Trophoblast cell (in vitro differentiated cells and primary cell): ENCODE measurements at regions not wholly inside any gene's neighbourhood (a gene's known extent, or its start where the extent isn't known, plus 50 kb on each side); places are given as distances from the start of the nearest gene placed in this dataset.

ENCODE experiments used
- DNase-seq, 2 donors: peaks; one replicate each; pipeline ENCODE4 v3.0.0-alpha.2; 2016
- H2AFZ ChIP-seq: 2 replicates; pipeline ENCODE4 v1.6.1; 2013; ENCODE audit warnings: low read length, moderate library complexity, mild to moderate bottlenecking; ENCODE audit not compliant: insufficient read depth, poor library complexity
- H2AK5ac ChIP-seq: 2 replicates; pipeline ENCODE4 v1.6.1; 2013; ENCODE audit warnings: mild to moderate bottlenecking, low read length
- H2BK120ac ChIP-seq: 2 replicates; pipeline ENCODE4 v1.6.1; 2013; ENCODE audit warnings: low read length, mild to moderate bottlenecking, moderate library complexity; ENCODE audit not compliant: insufficient read depth, poor library complexity
- H2BK12ac ChIP-seq: 2 replicates; pipeline ENCODE4 v1.6.1; 2013; ENCODE audit warnings: mild to moderate bottlenecking, low read length, moderate library complexity
- H2BK5ac ChIP-seq: 2 replicates; pipeline ENCODE4 v1.6.1; 2013; ENCODE audit warnings: low read length, low read depth, moderate library complexity, mild to moderate bottlenecking; ENCODE audit not compliant: poor library complexity
- H3K14ac ChIP-seq: 2 replicates; pipeline ENCODE4 v1.6.1; 2013; ENCODE audit warnings: mild to moderate bottlenecking, low read length
- H3K18ac ChIP-seq: 2 replicates; pipeline ENCODE4 v1.6.1; 2013; ENCODE audit warnings: mild to moderate bottlenecking, low read length
- H3K23ac ChIP-seq: 2 replicates; pipeline ENCODE4 v1.6.1; 2013; ENCODE audit warnings: low read length
- H3K27ac ChIP-seq: 2 replicates; pipeline ENCODE4 v1.5.1; 2013; ENCODE audit warnings: low read depth, mild to moderate bottlenecking, inconsistent platforms, low read length, moderate library complexity
- H3K27me3 ChIP-seq: 2 replicates; pipeline ENCODE4 v1.6.1; 2013; ENCODE audit warnings: inconsistent platforms, mild to moderate bottlenecking, low read length, moderate library complexity; ENCODE audit not compliant: insufficient read depth
- H3K36me3 ChIP-seq, 2 experiments: 1 replicate in 1 of 2; 2 replicates in 1 of 2; pipeline ENCODE4 v1.6.1; 2013; ENCODE audit warnings: low read length in 2 of 2, mild to moderate bottlenecking in 2 of 2, moderate library complexity in 1 of 2; ENCODE audit not compliant: insufficient read depth in 2 of 2, control insufficient read depth in 1 of 2
- H3K4ac ChIP-seq: 2 replicates; pipeline ENCODE4 v1.6.1; 2013; ENCODE audit warnings: low read depth, mild to moderate bottlenecking, low read length, moderate library complexity
- H3K4me1 ChIP-seq, 2 experiments: 1 replicate in 1 of 2; 2 replicates in 1 of 2; pipeline ENCODE4 v1.6.1; 2013; ENCODE audit warnings: low read length in 2 of 2, mild to moderate bottlenecking in 2 of 2, moderate library complexity in 1 of 2; ENCODE audit not compliant: insufficient read depth in 2 of 2, control insufficient read depth in 1 of 2
- H3K4me2 ChIP-seq: 2 replicates; pipeline ENCODE4 v1.6.1; 2013; ENCODE audit warnings: inconsistent platforms, mild to moderate bottlenecking, low read length, moderate library complexity
- H3K4me3 ChIP-seq: 2 replicates; pipeline ENCODE4 v1.5.1; 2013; ENCODE audit warnings: mild to moderate bottlenecking, low read depth, low read length, inconsistent platforms
- H3K79me1 ChIP-seq: one replicate; pipeline ENCODE4 v1.6.1; 2013; ENCODE audit warnings: low read length
- H3K79me2 ChIP-seq: 2 replicates; pipeline ENCODE4 v1.6.1; 2013; ENCODE audit warnings: low read length, mild to moderate bottlenecking; ENCODE audit not compliant: control insufficient read depth, insufficient read depth, poor library complexity
- H3K9ac ChIP-seq: 2 replicates; pipeline ENCODE4 v1.6.1; 2013; ENCODE audit warnings: mild to moderate bottlenecking, low read length
- H3K9me3 ChIP-seq: 2 replicates; pipeline ENCODE4 v1.6.1; 2013; ENCODE audit warnings: low read depth, mild to moderate bottlenecking, control low read depth, inconsistent platforms, low read length; ENCODE audit not compliant: insufficient read depth
- H4K12ac ChIP-seq: 2 replicates; pipeline ENCODE4 v1.6.1; 2013; ENCODE audit warnings: low read depth, mild to moderate bottlenecking, low read length, moderate library complexity
- H4K8ac ChIP-seq: 2 replicates; pipeline ENCODE4 v1.6.1; 2013; ENCODE audit warnings: low read depth, mild to moderate bottlenecking, low read length, moderate library complexity
- H4K91ac ChIP-seq: one replicate; pipeline ENCODE4 v1.6.1; 2013; ENCODE audit warnings: low read depth, mild to moderate bottlenecking, low read length, moderate library complexity
- WGBS: extraction: QIAGEN DNeasy Blood & Tissue Kit; methylation state at CpG from one replicate; pipeline ENCODE4 v1.1.7; 2013; ENCODE audit warnings: missing lambda C conversion rate; ENCODE audit not compliant: insufficient read length, insufficient coverage; ENCODE audit errors: extremely low coverage; 5-methylcytosine and 5-hydroxymethylcytosine counted together

DNA sequence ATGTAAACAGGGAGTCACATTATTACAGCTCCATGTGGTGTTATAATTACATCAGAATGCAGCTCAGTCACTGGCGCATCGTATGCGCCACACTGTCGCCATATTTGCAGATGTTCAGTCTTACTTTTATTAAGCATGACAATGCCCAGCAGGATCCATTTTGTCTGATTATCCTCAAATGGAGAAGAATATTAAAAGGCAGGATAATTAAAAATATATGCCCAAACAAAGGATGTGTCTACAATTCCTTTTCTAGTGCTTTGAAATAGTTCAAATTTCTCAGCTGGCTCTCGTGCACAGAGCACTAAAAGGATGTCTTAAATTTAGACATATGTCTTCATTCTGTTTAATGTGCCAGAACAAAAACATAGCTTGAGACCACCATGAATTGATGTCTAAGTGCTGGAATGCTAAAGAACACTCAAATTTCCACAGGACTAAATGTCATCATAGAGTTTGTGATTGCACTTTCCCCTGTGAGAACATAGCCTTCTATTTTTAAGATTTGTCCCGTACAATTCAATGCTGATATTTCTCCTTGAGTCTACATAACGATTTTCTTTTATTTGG is 168.0 kb downstream of the DKK1 start:
- no peaks in the 10 kb centered on the region for H3K79me2 ChIP-seq
- no peak overlapping the region for H2BK5ac ChIP-seq
- no peak overlapping the region for H2BK120ac ChIP-seq
- no peaks in the 10 kb centered on the region for H3K79me1 ChIP-seq
- no peak overlapping the region for H3K4ac ChIP-seq
- H2AK5ac ChIP-seq, result no peak overlapping the region
- no peak overlapping the region for H3K9ac ChIP-seq
- H3K27me3 ChIP-seq, result no peaks in the 10 kb centered on the region
- no CpG with 5 or more reads among the region's 7 CpGs for WGBS
- no peak overlapping the region for H3K4me3 ChIP-seq
- DNase-seq, result no peak
- no peak overlapping the region for H3K18ac ChIP-seq
- no peak overlapping the region for H3K23ac ChIP-seq
- H2BK12ac ChIP-seq, result no peak overlapping the region
- H4K8ac ChIP-seq, result no peak overlapping the region
- no peaks in the 10 kb centered on the region for H3K36me3 ChIP-seq
- no peak overlapping the region for H4K91ac ChIP-seq
- no peak overlapping the region for H3K27ac ChIP-seq
- H3K4me2 ChIP-seq, result no peak overlapping the region
- no peak overlapping the region for H4K12ac ChIP-seq
- no peaks in the 10 kb centered on the region for H3K4me1 ChIP-seq
- no peak overlapping the region for H2AFZ ChIP-seq
- H3K9me3 ChIP-seq, result no peaks in the 10 kb centered on the region
- no peak overlapping the region for H3K14ac ChIP-seq

DNA sequence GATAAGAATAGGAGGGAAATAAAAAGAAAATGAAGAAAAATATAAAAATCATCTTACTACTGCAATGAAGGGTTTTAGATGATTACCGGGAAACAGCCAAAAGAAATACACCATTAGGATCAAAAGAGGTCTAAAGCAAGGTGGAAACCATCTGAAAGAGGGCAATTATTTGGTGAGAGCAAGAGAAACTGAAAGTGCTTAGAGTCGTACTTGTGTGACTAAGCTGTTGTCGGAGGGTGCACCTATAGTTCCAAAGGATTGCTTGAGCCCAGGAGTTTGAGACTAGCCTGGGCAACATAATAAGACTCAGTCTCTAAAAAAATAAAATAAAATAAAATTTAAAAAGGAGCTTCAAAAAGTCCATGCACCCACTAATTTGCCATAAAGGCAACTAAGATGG is 169.5 kb downstream of the DKK1 start:
- Histone ChIP-seq H2BK5ac (no peak overlapping the region), H3K23ac (no peak overlapping the region), H3K18ac (no peak overlapping the region), H4K91ac (no peak overlapping the region), H2AFZ (no peak overlapping the region), H3K4me3 (no peak overlapping the region), H2BK120ac (no peak overlapping the region), H3K9me3 (no peaks in the 10 kb centered on the region), H3K4me2 (no peak overlapping the region), H3K79me1 (no peaks in the 10 kb centered on the region), H3K9ac (no peak overlapping the region), H3K36me3 (no peaks in the 10 kb centered on the region), H3K27ac (no peak overlapping the region), H2AK5ac (no peak overlapping the region), H2BK12ac (no peak overlapping the region), H3K14ac (no peak overlapping the region), H3K4me1 (no peaks in the 10 kb centered on the region), H4K12ac (no peak overlapping the region), H4K8ac (no peak overlapping the region), H3K27me3 (no peaks in the 10 kb centered on the region), H3K4ac (no peak overlapping the region), H3K79me2 (no peaks in the 10 kb centered on the region)
- DNase-seq, result no peak
- WGBS, result no CpG with 5 or more reads among the region's 3 CpGs

DNA sequence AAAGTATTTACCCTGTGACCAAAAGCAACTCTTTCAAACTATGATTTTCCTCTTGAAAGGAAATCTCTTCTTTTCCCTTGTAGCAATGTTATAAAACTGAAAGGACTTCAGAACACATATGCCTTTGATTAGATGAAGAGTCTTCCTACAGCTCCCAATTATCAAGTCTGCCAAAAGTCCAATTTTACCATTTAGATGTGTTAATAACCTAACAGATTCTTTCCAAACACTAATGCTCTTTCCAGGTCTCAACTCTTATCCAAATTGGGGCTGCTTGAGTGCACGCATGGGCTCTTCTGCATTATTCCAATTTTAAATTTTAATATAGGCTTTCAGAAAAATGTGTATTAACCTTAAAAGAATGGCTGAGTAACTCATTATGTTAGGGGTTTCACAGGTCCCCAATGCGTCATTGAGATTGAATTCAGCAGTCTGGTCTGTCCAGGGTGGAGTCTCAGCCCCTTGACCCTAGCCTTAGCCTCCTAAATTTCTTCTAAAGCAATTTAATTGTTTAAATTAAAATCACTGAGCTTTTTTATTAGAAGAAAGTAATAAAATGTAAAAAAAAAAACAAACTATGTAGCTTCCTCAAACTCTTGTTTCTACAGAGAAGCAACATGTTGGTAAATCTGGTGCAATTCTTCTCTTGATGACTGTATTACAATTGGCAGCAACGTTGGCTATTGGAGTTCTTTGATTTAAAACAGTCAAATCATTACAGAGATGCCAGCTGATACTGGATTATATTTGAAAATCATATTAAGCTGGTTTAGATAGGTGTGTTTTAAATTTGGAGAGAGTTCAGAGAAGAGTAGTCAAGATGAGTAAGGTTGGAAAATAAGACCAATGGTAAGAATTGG is 170.4 kb downstream of the DKK1 start:
- no peak overlapping the region for H4K8ac ChIP-seq
- H3K27ac ChIP-seq, result no peak overlapping the region
- no peak overlapping the region for H3K4me3 ChIP-seq
- no peaks in the 10 kb centered on the region for H3K27me3 ChIP-seq
- H3K14ac ChIP-seq, result no peak overlapping the region
- H3K9me3 ChIP-seq, result no peaks in the 10 kb centered on the region
- H3K4me1 ChIP-seq, result no peaks in the 10 kb centered on the region
- no peaks in the 10 kb centered on the region for H3K36me3 ChIP-seq
- no peak overlapping the region for H4K91ac ChIP-seq
- no peak overlapping the region for H3K4ac ChIP-seq
- H2BK12ac ChIP-seq, result no peak overlapping the region
- no peak overlapping the region for H3K4me2 ChIP-seq
- H2BK5ac ChIP-seq, result no peak overlapping the region
- H3K79me2 ChIP-seq, result no peaks in the 10 kb centered on the region
- no CpG with 5 or more reads among the region's 3 CpGs for WGBS
- no peak overlapping the region for H2AFZ ChIP-seq
- H3K9ac ChIP-seq, result no peak overlapping the region
- H3K79me1 ChIP-seq, result no peaks in the 10 kb centered on the region
- no peak overlapping the region for H3K23ac ChIP-seq
- H2BK120ac ChIP-seq, result no peak overlapping the region
- no peak for DNase-seq
- no peak overlapping the region for H4K12ac ChIP-seq
- H3K18ac ChIP-seq, result no peak overlapping the region
- no peak overlapping the region for H2AK5ac ChIP-seq

DNA sequence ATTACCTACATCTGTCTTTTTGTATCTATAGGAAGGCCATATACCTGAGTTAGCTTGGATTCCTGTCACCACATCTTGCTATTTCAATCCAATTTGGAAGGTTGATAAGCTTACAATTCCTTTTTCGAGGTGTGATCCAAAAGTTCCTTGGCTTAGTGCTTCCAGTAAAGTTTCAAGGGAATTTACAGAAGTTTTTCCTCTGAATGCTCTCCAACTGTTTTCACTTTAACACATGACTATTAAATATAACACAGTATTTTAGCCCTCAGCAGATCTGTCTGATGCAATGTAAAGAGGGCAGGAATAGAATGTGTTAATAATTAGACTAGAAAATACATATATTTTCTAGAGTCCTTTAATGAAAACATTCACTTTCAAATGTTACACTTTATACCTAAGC is 171.4 kb downstream of the DKK1 start:
- Histone ChIP-seq H2BK120ac (no peak overlapping the region), H3K18ac (no peak overlapping the region), H3K4me3 (no peak overlapping the region), H4K91ac (no peak overlapping the region), H2AFZ (no peak overlapping the region), H3K9ac (no peak overlapping the region), H2BK12ac (no peak overlapping the region), H3K9me3 (no peaks in the 10 kb centered on the region), H4K8ac (no peak overlapping the region), H2BK5ac (no peak overlapping the region), H3K36me3 (no peaks in the 10 kb centered on the region), H3K14ac (no peak overlapping the region), H4K12ac (no peak overlapping the region), H3K27me3 (no peaks in the 10 kb centered on the region), H3K23ac (no peak overlapping the region), H3K4me2 (no peak overlapping the region), H3K4ac (no peak overlapping the region), H3K79me2 (no peaks in the 10 kb centered on the region), H3K79me1 (no peaks in the 10 kb centered on the region), H3K27ac (no peak overlapping the region), H2AK5ac (no peak overlapping the region), H3K4me1 (no peaks in the 10 kb centered on the region)
- DNase-seq, result no peak
- WGBS, result no CpG with 5 or more reads among the region's 1 CpG
